HG03175 (cell line): ENCODE measurements at regions not wholly inside any gene's neighbourhood (a gene's known extent, or its start where the extent isn't known, plus 50 kb on each side); places are given as distances from the start of the nearest gene placed in this dataset.

Source experiments
- ATAC-seq: cut with Tn5 transposase; IDR thresholded peaks from one replicate; pipeline ENCODE4 v1.9.1; 2021; ENCODE audit warnings: mild to moderate bottlenecking, moderate library complexity; ENCODE audit not compliant: unreplicated experiment

GRCh38 chr16:7103056-7103455 is 229.6 kb upstream of the RBFOX1 start:
- ATAC-seq = no peak

- no peak for ATAC-seq
These were observed 231.6 kb upstream of the RBFOX1 start for GRCh38 chr16:7101054-7101453.

GRCh38 chr16:7097518-7097917 is 235.1 kb upstream of the RBFOX1 start:
- ATAC-seq = no peak

GRCh38 chr16:7093511-7093910 is 239.1 kb upstream of the RBFOX1 start:
- no peak for ATAC-seq

- ATAC-seq = no peak
These were observed 242.0 kb upstream of the RBFOX1 start for GRCh38 chr16:7090628-7091115.

GRCh38 chr16:7089751-7090150 is 242.9 kb upstream of the RBFOX1 start:
- ATAC-seq = no peak

- ATAC-seq = no peak
These were observed 243.9 kb upstream of the RBFOX1 start for GRCh38 chr16:7088711-7089110.

- no peak for ATAC-seq
These were observed 245.6 kb upstream of the RBFOX1 start for GRCh38 chr16:7086822-7087616.

GRCh38 chr16:7085776-7086175 is 246.9 kb upstream of the RBFOX1 start:
- ATAC-seq = no peak

- ATAC-seq = no peak
These were observed 249.5 kb upstream of the RBFOX1 start for GRCh38 chr16:7083096-7083495.

GRCh38 chr16:7077636-7078035 is 255.0 kb upstream of the RBFOX1 start:
- ATAC-seq = no peak

GRCh38 chr16:7074715-7075114 is 257.9 kb upstream of the RBFOX1 start:
- ATAC-seq = no peak

- no peak for ATAC-seq
These were observed 275.2 kb upstream of the RBFOX1 start for GRCh38 chr16:7057458-7057857.

- no peak for ATAC-seq
These were observed 277.2 kb upstream of the RBFOX1 start for GRCh38 chr16:7055443-7055842.

- no peak for ATAC-seq
These were observed 280.9 kb upstream of the RBFOX1 start for GRCh38 chr16:7051591-7052349.

- no peak for ATAC-seq
These were observed 288.3 kb upstream of the RBFOX1 start for GRCh38 chr16:7044331-7044730.

GRCh38 chr16:7038475-7038874 is 294.2 kb upstream of the RBFOX1 start:
- ATAC-seq = no peak

- no peak for ATAC-seq
These were observed 295.1 kb upstream of the RBFOX1 start for GRCh38 chr16:7037495-7037894.

- ATAC-seq = no peak
These were observed 301.6 kb upstream of the RBFOX1 start for GRCh38 chr16:7031031-7031430.

- ATAC-seq = no peak
These were observed 305.2 kb upstream of the RBFOX1 start for GRCh38 chr16:7027401-7027800.

GRCh38 chr16:7026639-7027038 is 306.0 kb upstream of the RBFOX1 start:
- no peak for ATAC-seq

GRCh38 chr16:7025616-7026190 is 306.9 kb upstream of the RBFOX1 start:
- no peak for ATAC-seq
